Activated CD4-positive, alpha-beta memory T cell treated with anti-CD3 and anti-CD28 coated beads for 36 hours (primary cell): ENCODE measurements at regions not wholly inside any gene's neighbourhood (a gene's known extent, or its start where the extent isn't known, plus 50 kb on each side); places are given as distances from the start of the nearest gene placed in this dataset.

ENCODE experiments used
- CTCF ChIA-PET: fragments of 350-600 bp; sonication (Branson Sonifier 250); formaldehyde crosslinking; loops from one replicate; lab custom pipeline; 2021; ENCODE audit warnings: antibody characterized with exemption, inconsistent platforms; lab: Charles Lee
- POLR2A ChIA-PET: fragments of 350-600 bp; sonication (Branson Sonifier 250); formaldehyde crosslinking; loops from one replicate; lab custom pipeline; 2021; ENCODE audit warnings: antibody characterized with exemption; lab: Charles Lee
- DNase-seq: peaks from one replicate; pipeline ENCODE4 v3.0.0-alpha.2; 2020
- H3K27ac Mint-ChIP-seq: one replicate; pipeline ENCODE4 v1.8.0; 2021; ENCODE audit warnings: mixed read lengths
- H3K27me3 Mint-ChIP-seq: one replicate; pipeline ENCODE4 v1.8.0; 2021; ENCODE audit warnings: mixed read lengths
- H3K36me3 Mint-ChIP-seq: one replicate; pipeline ENCODE4 v1.8.0; 2021; ENCODE audit warnings: mixed read lengths
- H3K4me1 Mint-ChIP-seq: one replicate; pipeline ENCODE4 v1.8.0; 2021; ENCODE audit warnings: low read depth, mixed read lengths
- H3K4me3 Mint-ChIP-seq: one replicate; pipeline ENCODE4 v1.8.0; 2021; ENCODE audit warnings: mild to moderate bottlenecking, mixed read lengths
- H3K9me3 Mint-ChIP-seq: one replicate; pipeline ENCODE4 v1.8.0; 2021; ENCODE audit warnings: mixed read lengths
- intact Hi-C: fragments of 100-400 bp; cut with micrococcal nuclease; formaldehyde crosslinking; loops from one replicate; pipeline ENCODE4 v1.15.1; 2023

- Mint-ChIP-seq H3K4me1 (peaks cover 2% of the 10 kb centered on the region), H3K27me3 (peaks cover 39% of the 10 kb centered on the region), H3K9me3 (peaks cover 3% of the 10 kb centered on the region), H3K4me3 (no peak overlapping the region), H3K27ac (no peak overlapping the region), H3K36me3 (no peaks in the 10 kb centered on the region)
- intact Hi-C loops = no loop called here
- DNase-seq = no peak
- ChIA-PET POLR2A (no interaction called here), CTCF (no interaction called here)
These were observed 53.0 kb upstream of the EN2 start for GRCh38 chr7:155404976-155405375.

DNA sequence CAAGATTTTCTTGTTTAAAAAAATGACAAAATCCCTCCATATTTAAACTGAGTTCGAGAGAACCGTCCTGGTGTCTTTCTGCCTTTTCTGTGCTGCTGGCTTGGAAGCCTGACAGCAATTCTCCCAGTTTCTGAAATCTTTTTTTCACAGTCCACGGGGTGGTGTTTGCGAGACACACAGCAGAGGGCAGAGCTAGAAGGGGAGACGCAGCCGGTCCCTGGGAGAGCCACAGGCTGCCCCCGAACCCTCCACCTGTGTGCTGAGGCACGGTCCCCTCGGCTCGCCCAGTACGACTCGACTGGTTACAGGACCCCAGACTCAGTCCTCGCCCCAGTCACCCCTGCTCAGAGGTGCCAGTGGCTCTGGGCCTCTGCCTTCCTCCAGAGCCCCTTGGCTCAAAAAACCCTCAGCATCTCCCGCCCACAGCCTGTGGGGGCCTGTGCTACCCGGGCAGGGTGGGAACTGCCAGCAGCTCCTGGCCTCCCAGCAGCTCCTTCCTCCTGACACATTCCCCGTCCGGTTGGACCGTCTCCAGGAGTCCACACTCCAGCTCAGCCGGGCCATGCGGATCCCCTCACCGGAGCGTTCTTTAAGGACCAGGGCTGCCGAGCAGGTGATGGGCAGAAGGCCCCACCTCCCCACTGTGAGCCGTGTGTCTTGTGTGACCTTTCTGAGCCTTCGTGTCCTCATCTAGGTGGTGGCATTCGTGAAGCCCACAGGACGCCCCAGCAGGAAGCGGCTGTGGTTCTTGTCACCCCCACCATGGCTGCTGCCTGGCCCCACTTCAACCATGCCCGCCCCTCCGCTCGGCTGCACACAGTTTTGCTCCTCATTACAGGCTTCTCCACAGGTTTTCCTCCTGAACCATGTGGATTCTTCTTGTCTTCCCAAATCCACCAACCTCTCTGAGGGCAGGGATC lies 52.3 kb upstream of the EN2 start:
- H3K9me3 Mint-ChIP-seq = peaks cover 3% of the 10 kb centered on the region
- no peak for DNase-seq
- no peak overlapping the region for H3K4me3 Mint-ChIP-seq
- peaks cover 39% of the 10 kb centered on the region for H3K27me3 Mint-ChIP-seq
- POLR2A ChIA-PET = no interaction called here
- no peaks in the 10 kb centered on the region for H3K36me3 Mint-ChIP-seq
- no peak overlapping the region for H3K27ac Mint-ChIP-seq
- CTCF ChIA-PET = no interaction called here
- intact Hi-C loops = no loop called here
- H3K4me1 Mint-ChIP-seq = peaks cover 2% of the 10 kb centered on the region

DNA sequence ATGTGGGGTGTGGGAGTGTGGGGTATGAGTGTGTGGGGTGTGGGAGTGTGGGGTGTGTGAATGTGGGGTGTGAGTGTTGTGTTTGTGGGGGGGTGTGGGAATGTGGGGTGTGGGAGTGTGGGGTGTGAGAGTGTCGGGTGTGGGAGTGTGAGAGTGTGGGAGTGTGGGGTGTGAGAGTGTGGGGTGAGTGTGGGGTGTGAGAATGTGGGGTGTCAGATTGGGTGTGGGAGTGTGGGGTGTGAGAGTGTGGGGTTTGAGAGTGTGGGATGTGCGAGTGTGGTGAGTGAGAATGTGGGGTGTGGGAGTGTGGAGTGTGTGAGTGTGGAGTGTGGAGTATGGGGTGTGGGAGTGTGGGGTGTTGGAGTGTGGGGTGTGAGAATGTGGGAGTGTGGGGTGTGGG lies 50.1 kb upstream of the EN2 start:
- no peak overlapping the region for H3K27ac Mint-ChIP-seq
- POLR2A ChIA-PET = no interaction called here
- H3K4me1 Mint-ChIP-seq = peaks cover 2% of the 10 kb centered on the region
- CTCF ChIA-PET = no interaction called here
- no peak for DNase-seq
- peaks cover 37% of the 10 kb centered on the region for H3K27me3 Mint-ChIP-seq
- H3K36me3 Mint-ChIP-seq = no peaks in the 10 kb centered on the region
- intact Hi-C loops = no loop called here
- no peaks in the 10 kb centered on the region for H3K9me3 Mint-ChIP-seq
- H3K4me3 Mint-ChIP-seq = no peak overlapping the region
